ENCODE measurements at regions not wholly inside any gene's neighbourhood (a gene's known extent, or its start where the extent isn't known, plus 50 kb on each side); places are given as distances from the start of the nearest gene placed in this dataset.

DNA sequence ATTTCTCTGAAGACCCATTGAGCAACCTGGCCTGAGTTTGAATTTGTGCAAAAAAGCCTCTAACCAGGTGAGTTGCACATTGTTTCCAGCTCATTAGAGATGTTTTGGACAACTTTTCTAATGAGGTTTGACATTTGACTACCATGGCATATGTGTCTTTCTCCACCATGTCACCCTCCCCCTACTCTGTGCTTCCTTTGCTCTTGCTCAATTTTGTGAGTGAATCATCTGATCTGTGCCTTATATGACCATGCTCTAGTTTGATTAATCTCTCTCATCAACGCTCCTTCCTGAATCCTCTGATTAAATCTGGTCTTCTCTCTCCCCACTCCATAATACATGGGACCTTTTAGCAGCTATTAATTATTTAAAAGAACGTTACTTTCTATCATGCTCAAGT, 144.8 kb upstream of the SAMSN1 start:
- H3K9me2 ChIP-seq (replicated peaks; ENCODE audit: insufficient read depth): no peaks in the 10 kb centered on the region
- no peak overlapping the region for H2AFZ ChIP-seq
- WGBS (ENCODE audit: low lambda C conversion rate, missing lambda C conversion rate): 93% methylated on average over 2 of the region's 2 CpGs
- H3K36me3 ChIP-seq (replicated peaks; ENCODE audit: insufficient read depth, low read depth): no peaks in the 10 kb centered on the region
- H3K79me2 ChIP-seq: no peaks in the 10 kb centered on the region
- H3K4me2 ChIP-seq: no peak overlapping the region
- no peaks in the 10 kb centered on the region for H4K20me1 ChIP-seq (ENCODE audit: insufficient read depth, poor library complexity, severe bottlenecking)
- H3K4me3 ChIP-seq: no peak overlapping the region
- H3K27ac ChIP-seq: no peak overlapping the region
- H3K9me3 ChIP-seq (ENCODE audit: low read depth): no peaks in the 10 kb centered on the region
- no peak for DNase-seq (ENCODE audit: low spot score)
- no peaks in the 10 kb centered on the region for H3K27me3 ChIP-seq
- TF ChIP-seq EZH2phosphoT487 (IDR thresholded peaks at IDR 0.05; ENCODE audit: low read depth, severe bottlenecking, unreplicated experiment) (no peak), CTCF (IDR thresholded peaks at IDR 0.05; ENCODE audit: poor library complexity) (no peak), EZH2 (IDR thresholded peaks at IDR 0.05; ENCODE audit: borderline replicate concordance) (no peak)
- no peaks in the 10 kb centered on the region for H3K4me1 ChIP-seq (ENCODE audit: insufficient read depth)

DNA sequence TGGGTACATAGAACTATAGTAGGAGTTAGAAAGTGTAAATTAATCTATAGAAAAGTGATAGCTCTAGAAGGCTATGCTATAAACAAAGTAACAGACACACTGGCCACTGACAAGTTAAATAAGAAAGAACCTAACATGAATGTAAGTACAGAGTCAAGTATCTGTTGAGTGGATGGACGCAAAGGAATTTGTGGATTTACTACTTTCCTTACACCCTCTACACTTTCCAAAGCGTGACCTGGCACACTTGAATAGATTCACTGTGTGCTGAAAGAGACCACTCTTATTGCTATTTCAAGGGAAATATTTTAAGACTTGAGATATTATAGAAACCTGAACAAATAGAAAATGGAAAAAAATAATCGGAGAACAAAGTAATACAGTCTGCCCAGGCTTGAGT, 142.8 kb upstream of the SAMSN1 start:
- no peaks in the 10 kb centered on the region for H3K9me2 ChIP-seq (replicated peaks; ENCODE audit: insufficient read depth)
- no peaks in the 10 kb centered on the region for H3K79me2 ChIP-seq
- no peaks in the 10 kb centered on the region for H3K9me3 ChIP-seq (ENCODE audit: low read depth)
- no peak for TF ChIP-seq EZH2 (IDR thresholded peaks at IDR 0.05; ENCODE audit: borderline replicate concordance)
- TF ChIP-seq CTCF (IDR thresholded peaks at IDR 0.05; ENCODE audit: poor library complexity): no peak
- no peak for TF ChIP-seq EZH2phosphoT487 (IDR thresholded peaks at IDR 0.05; ENCODE audit: low read depth, severe bottlenecking, unreplicated experiment)
- no peak for DNase-seq (ENCODE audit: low spot score)
- H4K20me1 ChIP-seq (ENCODE audit: insufficient read depth, poor library complexity, severe bottlenecking): no peaks in the 10 kb centered on the region
- no peaks in the 10 kb centered on the region for H3K4me1 ChIP-seq (ENCODE audit: insufficient read depth)
- H3K27me3 ChIP-seq: no peaks in the 10 kb centered on the region
- no peaks in the 10 kb centered on the region for H3K36me3 ChIP-seq (replicated peaks; ENCODE audit: insufficient read depth, low read depth)
- H3K4me3 ChIP-seq: no peak overlapping the region
- 96% methylated on average over 3 of the region's 3 CpGs for WGBS (ENCODE audit: low lambda C conversion rate, missing lambda C conversion rate)
- no peak overlapping the region for H2AFZ ChIP-seq
- H3K27ac ChIP-seq: no peak overlapping the region
- H3K4me2 ChIP-seq: no peak overlapping the region

DNA sequence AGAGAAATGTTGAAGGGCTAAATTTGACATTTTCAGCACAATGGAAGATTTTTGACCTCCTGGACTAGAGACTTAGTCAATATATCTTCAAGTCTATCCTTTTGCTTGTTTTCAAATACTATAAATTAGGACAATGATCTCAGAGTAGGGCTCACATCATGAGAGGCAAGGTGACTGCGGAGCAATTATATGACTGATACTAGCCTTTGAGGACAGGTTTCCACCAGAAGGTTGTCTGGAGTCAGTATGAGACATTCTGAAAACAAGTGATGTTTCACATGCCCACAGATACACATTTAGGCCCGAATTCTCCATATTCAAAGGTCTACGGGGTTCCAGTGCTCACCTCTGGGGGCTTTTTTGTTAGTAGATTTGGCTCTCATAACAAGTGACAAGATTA, 142.3 kb upstream of the SAMSN1 start:
- Histone ChIP-seq H2AFZ (no peak overlapping the region), H3K79me2 (no peaks in the 10 kb centered on the region), H3K9me3 (ENCODE audit: low read depth) (no peaks in the 10 kb centered on the region), H3K27ac (no peak overlapping the region), H3K9me2 (replicated peaks; ENCODE audit: insufficient read depth) (no peaks in the 10 kb centered on the region), H4K20me1 (ENCODE audit: insufficient read depth, poor library complexity, severe bottlenecking) (no peaks in the 10 kb centered on the region), H3K4me3 (no peak overlapping the region), H3K4me2 (no peak overlapping the region), H3K36me3 (replicated peaks; ENCODE audit: insufficient read depth, low read depth) (no peaks in the 10 kb centered on the region), H3K4me1 (ENCODE audit: insufficient read depth) (no peaks in the 10 kb centered on the region), H3K27me3 (no peaks in the 10 kb centered on the region)
- DNase-seq (ENCODE audit: low spot score): no peak
- TF ChIP-seq EZH2 (IDR thresholded peaks at IDR 0.05; ENCODE audit: borderline replicate concordance) (no peak), EZH2phosphoT487 (IDR thresholded peaks at IDR 0.05; ENCODE audit: low read depth, severe bottlenecking, unreplicated experiment) (no peak), CTCF (IDR thresholded peaks at IDR 0.05; ENCODE audit: poor library complexity) (no peak)
- 95% methylated on average over 3 of the region's 3 CpGs for WGBS (ENCODE audit: low lambda C conversion rate, missing lambda C conversion rate)

- no peaks in the 10 kb centered on the region for H3K79me2 ChIP-seq
Observed at GRCh38 chr21:14687268-14687625, 141.1 kb upstream of the SAMSN1 start.

More at GRCh38 chr21:14687268-14687625, 141.1 kb upstream of the SAMSN1 start:
- DNase-seq (ENCODE audit: low spot score): no peak
- Histone ChIP-seq H4K20me1 (ENCODE audit: insufficient read depth, poor library complexity, severe bottlenecking) (no peaks in the 10 kb centered on the region), H3K4me2 (no peak overlapping the region), H2AFZ (no peak overlapping the region), H3K27me3 (no peaks in the 10 kb centered on the region), H3K4me1 (ENCODE audit: insufficient read depth) (no peaks in the 10 kb centered on the region), H3K9me2 (replicated peaks; ENCODE audit: insufficient read depth) (no peaks in the 10 kb centered on the region), H3K9me3 (ENCODE audit: low read depth) (no peaks in the 10 kb centered on the region), H3K27ac (no peak overlapping the region), H3K36me3 (replicated peaks; ENCODE audit: insufficient read depth, low read depth) (no peaks in the 10 kb centered on the region), H3K4me3 (no peak overlapping the region)
- TF ChIP-seq EZH2 (IDR thresholded peaks at IDR 0.05; ENCODE audit: borderline replicate concordance) (no peak), EZH2phosphoT487 (IDR thresholded peaks at IDR 0.05; ENCODE audit: low read depth, severe bottlenecking, unreplicated experiment) (no peak), CTCF (IDR thresholded peaks at IDR 0.05; ENCODE audit: poor library complexity) (no peak)

Measured in hepatocyte (in vitro differentiated cells).